ENCODE measurements at regions not wholly inside any gene's neighbourhood (a gene's known extent, or its start where the extent isn't known, plus 50 kb on each side); places are given as distances from the start of the nearest gene placed in this dataset.

DNA sequence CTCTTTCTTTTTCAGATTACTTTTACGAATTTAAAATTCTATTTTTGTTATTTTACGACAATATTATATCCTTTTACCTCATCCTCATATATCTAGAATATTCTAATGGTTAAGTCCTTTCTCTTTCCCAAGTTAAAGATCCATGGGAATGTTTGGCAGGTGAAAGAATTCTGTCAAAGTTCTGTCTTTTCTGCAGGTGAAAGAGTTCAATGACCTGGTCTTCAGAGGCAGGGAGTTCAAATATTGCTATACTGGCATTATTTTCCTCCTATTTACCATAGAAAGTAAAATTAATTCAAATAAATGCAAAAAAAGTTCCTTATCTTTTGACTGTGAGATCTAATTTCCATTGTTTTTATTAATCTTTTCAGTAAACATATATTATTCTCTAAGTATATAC is 194.3 kb downstream of the ARL4A start:
- no peak for DNase-seq
- TF ChIP-seq, protein P1, sequence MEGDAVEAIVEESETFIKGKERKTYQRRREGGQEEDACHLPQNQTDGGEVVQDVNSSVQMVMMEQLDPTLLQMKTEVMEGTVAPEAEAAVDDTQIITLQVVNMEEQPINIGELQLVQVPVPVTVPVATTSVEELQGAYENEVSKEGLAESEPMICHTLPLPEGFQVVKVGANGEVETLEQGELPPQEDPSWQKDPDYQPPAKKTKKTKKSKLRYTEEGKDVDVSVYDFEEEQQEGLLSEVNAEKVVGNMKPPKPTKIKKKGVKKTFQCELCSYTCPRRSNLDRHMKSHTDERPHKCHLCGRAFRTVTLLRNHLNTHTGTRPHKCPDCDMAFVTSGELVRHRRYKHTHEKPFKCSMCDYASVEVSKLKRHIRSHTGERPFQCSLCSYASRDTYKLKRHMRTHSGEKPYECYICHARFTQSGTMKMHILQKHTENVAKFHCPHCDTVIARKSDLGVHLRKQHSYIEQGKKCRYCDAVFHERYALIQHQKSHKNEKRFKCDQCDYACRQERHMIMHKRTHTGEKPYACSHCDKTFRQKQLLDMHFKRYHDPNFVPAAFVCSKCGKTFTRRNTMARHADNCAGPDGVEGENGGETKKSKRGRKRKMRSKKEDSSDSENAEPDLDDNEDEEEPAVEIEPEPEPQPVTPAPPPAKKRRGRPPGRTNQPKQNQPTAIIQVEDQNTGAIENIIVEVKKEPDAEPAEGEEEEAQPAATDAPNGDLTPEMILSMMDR (IDR thresholded peaks at IDR 0.05; ENCODE audit: low read depth, low read length), result no peak
- Histone ChIP-seq H3K36me3 (no peaks in the 10 kb centered on the region), H3K4me3 (ENCODE audit: low read depth, low read length) (no peak overlapping the region), H3K9me3 (no peaks in the 10 kb centered on the region), H3K27me3 (no peaks in the 10 kb centered on the region; the same call in none of the 2 replicates), H3K4me1 (no peaks in the 10 kb centered on the region)

DNA sequence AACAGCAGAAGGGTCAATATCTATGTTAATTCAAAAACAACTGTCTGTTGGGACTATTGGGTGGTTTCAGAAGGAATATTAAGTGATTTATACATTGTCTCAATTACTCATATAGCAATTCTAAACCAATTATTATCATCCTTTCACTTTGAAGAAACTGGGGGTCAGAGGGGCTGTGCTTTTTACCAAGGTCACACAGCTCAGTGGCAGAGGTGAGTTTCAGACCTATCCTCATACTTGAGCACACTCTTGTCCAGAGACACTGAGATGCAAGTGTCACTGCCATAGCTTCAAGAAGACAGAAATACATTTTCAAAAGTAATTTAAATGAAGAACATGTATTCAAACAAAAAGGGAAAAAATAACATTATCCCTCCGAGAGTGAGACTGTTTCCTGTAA is 195.3 kb downstream of the ARL4A start:
- H3K4me1 ChIP-seq, result no peaks in the 10 kb centered on the region
- no peak overlapping the region for H3K4me3 ChIP-seq (ENCODE audit: low read depth, low read length)
- H3K36me3 ChIP-seq, result no peaks in the 10 kb centered on the region
- no peaks in the 10 kb centered on the region for H3K9me3 ChIP-seq
- H3K27me3 ChIP-seq, result no peaks in the 10 kb centered on the region; the same call in none of the 2 replicates
- no peak for DNase-seq
- TF ChIP-seq, protein P1 (IDR thresholded peaks at IDR 0.05; ENCODE audit: low read depth, low read length), result no peak

DNA sequence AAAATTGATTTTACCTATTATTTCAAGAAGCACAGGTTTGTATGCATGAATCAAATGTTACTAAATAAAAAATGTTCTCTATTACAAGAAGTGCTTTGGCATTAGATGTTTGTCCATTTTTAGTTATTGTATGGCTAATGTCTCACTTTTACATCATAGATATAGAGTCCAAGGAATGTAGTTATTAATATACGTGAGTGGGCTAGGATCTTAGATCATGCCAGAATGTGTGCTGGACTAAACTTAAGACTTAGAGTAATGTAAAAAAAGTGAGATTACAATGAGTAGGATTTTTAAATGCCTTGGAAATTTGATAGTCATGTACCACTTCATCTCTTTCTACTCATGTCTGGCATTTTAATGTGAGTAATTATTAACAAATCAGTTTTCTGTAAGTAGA is 196.6 kb downstream of the ARL4A start:
- no peak for DNase-seq

DNA sequence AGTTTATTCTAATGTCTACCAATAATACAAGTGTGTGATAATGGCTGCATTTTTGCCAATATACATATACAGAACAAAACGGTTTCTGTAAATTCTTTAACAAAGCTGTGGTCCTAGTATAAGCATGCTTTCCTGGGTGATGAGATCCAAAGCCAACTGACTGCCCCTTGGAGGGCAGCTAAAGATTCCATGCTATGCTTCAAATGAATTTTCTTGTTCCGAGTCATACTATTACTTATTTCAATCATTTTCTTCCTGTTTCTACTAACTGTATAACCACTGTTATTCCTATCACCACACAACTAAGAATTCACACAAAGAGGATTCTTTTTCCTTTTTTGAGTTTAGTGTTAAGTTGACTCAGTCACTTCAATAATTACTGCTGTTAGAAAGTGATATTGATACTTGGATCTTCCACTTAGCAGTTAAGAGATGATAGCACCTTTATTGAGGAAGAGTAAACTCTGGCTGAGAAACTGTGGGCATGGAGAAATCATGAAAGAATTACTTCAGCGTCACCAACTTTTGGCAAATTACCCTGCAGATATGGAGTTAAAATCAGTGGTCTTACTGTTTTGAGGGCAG is 197.5 kb downstream of the ARL4A start:
- H3K36me3 ChIP-seq, result no peaks in the 10 kb centered on the region
- no peak for DNase-seq
- TF ChIP-seq, protein P1 (IDR thresholded peaks at IDR 0.05; ENCODE audit: low read depth, low read length), result no peak
- H3K4me1 ChIP-seq, result no peaks in the 10 kb centered on the region
- no peaks in the 10 kb centered on the region; the same call in none of the 2 replicates for H3K27me3 ChIP-seq
- H3K4me3 ChIP-seq (ENCODE audit: low read depth, low read length), result no peak overlapping the region
- H3K9me3 ChIP-seq, result no peaks in the 10 kb centered on the region

More for the DNA sequence above, 196.6 kb downstream of the ARL4A start:
- H3K27me3 ChIP-seq, result no peaks in the 10 kb centered on the region; the same call in none of the 2 replicates
- no peaks in the 10 kb centered on the region for H3K9me3 ChIP-seq
- TF ChIP-seq, protein P1 (IDR thresholded peaks at IDR 0.05; ENCODE audit: low read depth, low read length), result no peak
- H3K4me3 ChIP-seq (ENCODE audit: low read depth, low read length), result no peak overlapping the region
- H3K4me1 ChIP-seq, result no peaks in the 10 kb centered on the region
- no peaks in the 10 kb centered on the region for H3K36me3 ChIP-seq

DNA sequence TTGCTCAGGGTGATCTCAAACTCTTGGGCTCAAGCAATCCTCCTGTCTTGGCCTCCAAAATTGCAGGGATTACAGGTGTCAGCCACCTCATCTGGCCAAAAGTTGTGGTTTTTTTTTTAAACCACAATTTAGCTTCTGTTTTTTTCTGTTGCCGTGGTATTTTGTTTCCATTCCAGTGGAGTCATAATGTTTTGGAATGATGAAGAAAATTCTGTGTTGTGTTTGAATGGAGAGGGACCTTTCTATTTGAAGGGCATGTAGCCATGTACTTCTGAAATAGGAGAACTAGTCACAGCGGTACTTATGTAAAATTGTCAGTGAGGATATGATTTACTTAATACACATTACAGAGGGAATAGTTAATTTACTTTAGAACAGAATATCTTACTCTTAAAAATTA is 201.3 kb downstream of the ARL4A start:
- no peaks in the 10 kb centered on the region for H3K9me3 ChIP-seq
- TF ChIP-seq, protein P1 (IDR thresholded peaks at IDR 0.05; ENCODE audit: low read depth, low read length), result no peak
- no peak for DNase-seq
- no peak overlapping the region for H3K4me3 ChIP-seq (ENCODE audit: low read depth, low read length)
- H3K27me3 ChIP-seq, result peaks cover 3% of the 10 kb centered on the region; the same call in 1 of the 2 replicates
- H3K36me3 ChIP-seq, result no peaks in the 10 kb centered on the region
- H3K4me1 ChIP-seq, result no peaks in the 10 kb centered on the region

DNA sequence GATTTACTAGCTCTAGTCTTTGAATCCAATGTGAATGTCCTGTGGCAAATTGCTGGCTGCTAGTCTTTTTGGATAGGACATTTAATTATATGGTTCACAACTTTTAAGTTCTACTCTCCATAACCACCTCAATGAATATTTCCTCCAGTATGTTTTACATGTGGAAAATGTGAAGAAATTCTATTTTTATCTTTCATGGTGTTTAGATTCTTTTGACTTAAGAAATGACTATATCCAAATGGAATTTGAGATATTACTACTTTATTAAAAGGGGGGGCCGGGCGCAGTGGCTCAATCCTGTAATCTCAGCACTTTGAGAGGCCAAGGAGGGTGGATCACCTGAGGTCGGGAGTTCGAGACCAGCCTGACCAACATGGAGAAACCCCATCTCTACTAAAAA is 202.0 kb downstream of the ARL4A start:
- H3K4me3 ChIP-seq (ENCODE audit: low read depth, low read length), result no peak overlapping the region
- no peaks in the 10 kb centered on the region for H3K36me3 ChIP-seq
- TF ChIP-seq, protein P1 (IDR thresholded peaks at IDR 0.05; ENCODE audit: low read depth, low read length), result no peak
- no peaks in the 10 kb centered on the region for H3K9me3 ChIP-seq
- H3K4me1 ChIP-seq, result no peaks in the 10 kb centered on the region
- peaks cover 3% of the 10 kb centered on the region; the same call in 1 of the 2 replicates for H3K27me3 ChIP-seq
- DNase-seq, result no peak
